ENCODE measurements at regions not wholly inside any gene's neighbourhood (a gene's known extent, or its start where the extent isn't known, plus 50 kb on each side); places are given as distances from the start of the nearest gene placed in this dataset.

DNA sequence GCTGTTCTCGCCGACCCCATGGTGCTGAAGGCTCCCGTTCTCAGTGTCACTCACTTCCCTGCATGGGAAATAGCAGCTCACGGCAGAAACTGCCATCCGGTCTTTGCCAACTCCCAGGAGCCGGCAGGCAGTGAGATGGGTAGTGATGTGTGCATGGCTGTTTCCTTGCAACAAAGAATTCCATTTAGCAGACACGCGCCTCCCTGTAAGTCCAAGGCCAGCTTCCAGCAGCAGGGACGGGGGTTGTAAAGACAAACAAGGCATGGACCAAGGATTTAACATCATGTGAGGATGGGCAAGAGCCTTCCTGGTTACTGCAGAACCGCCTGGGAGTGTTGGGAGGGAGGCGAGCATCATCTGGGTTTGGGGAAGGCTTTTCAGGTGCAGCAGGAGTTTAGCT, 273.1 kb downstream of the GLRX3 start:
- no peak for DNase-seq (ENCODE audit: low read depth in 1 of 2, low spot score in 1 of 2)
- Histone ChIP-seq H3K27me3 (ENCODE audit: insufficient read depth, poor library complexity, severe bottlenecking) (no peaks in the 10 kb centered on the region), H3K27ac (replicated peaks) (no peak overlapping the region), H3K4me3 (replicated peaks; ENCODE audit: insufficient read depth, low read length) (no peak overlapping the region)
- TF ChIP-seq, protein P1, sequence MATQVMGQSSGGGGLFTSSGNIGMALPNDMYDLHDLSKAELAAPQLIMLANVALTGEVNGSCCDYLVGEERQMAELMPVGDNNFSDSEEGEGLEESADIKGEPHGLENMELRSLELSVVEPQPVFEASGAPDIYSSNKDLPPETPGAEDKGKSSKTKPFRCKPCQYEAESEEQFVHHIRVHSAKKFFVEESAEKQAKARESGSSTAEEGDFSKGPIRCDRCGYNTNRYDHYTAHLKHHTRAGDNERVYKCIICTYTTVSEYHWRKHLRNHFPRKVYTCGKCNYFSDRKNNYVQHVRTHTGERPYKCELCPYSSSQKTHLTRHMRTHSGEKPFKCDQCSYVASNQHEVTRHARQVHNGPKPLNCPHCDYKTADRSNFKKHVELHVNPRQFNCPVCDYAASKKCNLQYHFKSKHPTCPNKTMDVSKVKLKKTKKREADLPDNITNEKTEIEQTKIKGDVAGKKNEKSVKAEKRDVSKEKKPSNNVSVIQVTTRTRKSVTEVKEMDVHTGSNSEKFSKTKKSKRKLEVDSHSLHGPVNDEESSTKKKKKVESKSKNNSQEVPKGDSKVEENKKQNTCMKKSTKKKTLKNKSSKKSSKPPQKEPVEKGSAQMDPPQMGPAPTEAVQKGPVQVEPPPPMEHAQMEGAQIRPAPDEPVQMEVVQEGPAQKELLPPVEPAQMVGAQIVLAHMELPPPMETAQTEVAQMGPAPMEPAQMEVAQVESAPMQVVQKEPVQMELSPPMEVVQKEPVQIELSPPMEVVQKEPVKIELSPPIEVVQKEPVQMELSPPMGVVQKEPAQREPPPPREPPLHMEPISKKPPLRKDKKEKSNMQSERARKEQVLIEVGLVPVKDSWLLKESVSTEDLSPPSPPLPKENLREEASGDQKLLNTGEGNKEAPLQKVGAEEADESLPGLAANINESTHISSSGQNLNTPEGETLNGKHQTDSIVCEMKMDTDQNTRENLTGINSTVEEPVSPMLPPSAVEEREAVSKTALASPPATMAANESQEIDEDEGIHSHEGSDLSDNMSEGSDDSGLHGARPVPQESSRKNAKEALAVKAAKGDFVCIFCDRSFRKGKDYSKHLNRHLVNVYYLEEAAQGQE (IDR thresholded peaks at IDR 0.05; ENCODE audit: insufficient replicate concordance, low read depth), result no peak
- no peak for TF ChIP-seq SPI1 (IDR thresholded peaks at IDR 0.05; ENCODE audit: borderline replicate concordance, low read depth)
- TF ChIP-seq, protein P2, sequence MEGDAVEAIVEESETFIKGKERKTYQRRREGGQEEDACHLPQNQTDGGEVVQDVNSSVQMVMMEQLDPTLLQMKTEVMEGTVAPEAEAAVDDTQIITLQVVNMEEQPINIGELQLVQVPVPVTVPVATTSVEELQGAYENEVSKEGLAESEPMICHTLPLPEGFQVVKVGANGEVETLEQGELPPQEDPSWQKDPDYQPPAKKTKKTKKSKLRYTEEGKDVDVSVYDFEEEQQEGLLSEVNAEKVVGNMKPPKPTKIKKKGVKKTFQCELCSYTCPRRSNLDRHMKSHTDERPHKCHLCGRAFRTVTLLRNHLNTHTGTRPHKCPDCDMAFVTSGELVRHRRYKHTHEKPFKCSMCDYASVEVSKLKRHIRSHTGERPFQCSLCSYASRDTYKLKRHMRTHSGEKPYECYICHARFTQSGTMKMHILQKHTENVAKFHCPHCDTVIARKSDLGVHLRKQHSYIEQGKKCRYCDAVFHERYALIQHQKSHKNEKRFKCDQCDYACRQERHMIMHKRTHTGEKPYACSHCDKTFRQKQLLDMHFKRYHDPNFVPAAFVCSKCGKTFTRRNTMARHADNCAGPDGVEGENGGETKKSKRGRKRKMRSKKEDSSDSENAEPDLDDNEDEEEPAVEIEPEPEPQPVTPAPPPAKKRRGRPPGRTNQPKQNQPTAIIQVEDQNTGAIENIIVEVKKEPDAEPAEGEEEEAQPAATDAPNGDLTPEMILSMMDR (IDR thresholded peaks at IDR 0.05; ENCODE audit: insufficient read depth, low read length), result no peak

DNA sequence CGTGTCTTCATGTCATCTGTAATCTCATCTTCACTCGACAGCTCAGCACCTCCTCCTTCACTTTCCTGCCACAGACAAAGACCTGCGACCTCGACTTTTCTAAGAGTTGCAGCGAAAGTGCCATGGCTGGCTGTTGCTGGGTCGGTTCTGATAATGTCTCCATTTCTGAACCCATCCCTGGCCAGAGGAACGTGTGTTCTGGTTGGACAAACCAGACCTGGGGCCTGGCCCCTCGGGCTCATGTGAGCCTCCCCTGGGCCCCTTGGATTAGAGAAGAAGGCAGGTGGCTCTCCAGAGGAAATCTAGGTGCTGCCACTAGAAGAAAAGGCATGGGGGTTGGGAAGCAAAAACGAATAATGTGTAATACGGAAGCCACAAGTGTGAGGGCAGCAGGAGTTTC, 273.7 kb downstream of the GLRX3 start:
- TF ChIP-seq, protein P1 (IDR thresholded peaks at IDR 0.05; ENCODE audit: insufficient replicate concordance, low read depth), result no peak
- TF ChIP-seq SPI1 (IDR thresholded peaks at IDR 0.05; ENCODE audit: borderline replicate concordance, low read depth), result no peak
- TF ChIP-seq, protein P2 (IDR thresholded peaks at IDR 0.05; ENCODE audit: insufficient read depth, low read length), result no peak
- TF ChIP-seq GABPA (IDR thresholded peaks at IDR 0.05; ENCODE audit: low read depth), result no peak
- TF ChIP-seq POLR2AphosphoS5 (IDR thresholded peaks at IDR 0.05; ENCODE audit: low read depth), result no peak
- H3K27me3 ChIP-seq (ENCODE audit: insufficient read depth, poor library complexity, severe bottlenecking), result no peaks in the 10 kb centered on the region
- H3K4me3 ChIP-seq (replicated peaks; ENCODE audit: insufficient read depth, low read length), result no peak overlapping the region
- no peak for DNase-seq (ENCODE audit: low read depth in 1 of 2, low spot score in 1 of 2)
- H3K27ac ChIP-seq (replicated peaks), result no peak overlapping the region

DNA sequence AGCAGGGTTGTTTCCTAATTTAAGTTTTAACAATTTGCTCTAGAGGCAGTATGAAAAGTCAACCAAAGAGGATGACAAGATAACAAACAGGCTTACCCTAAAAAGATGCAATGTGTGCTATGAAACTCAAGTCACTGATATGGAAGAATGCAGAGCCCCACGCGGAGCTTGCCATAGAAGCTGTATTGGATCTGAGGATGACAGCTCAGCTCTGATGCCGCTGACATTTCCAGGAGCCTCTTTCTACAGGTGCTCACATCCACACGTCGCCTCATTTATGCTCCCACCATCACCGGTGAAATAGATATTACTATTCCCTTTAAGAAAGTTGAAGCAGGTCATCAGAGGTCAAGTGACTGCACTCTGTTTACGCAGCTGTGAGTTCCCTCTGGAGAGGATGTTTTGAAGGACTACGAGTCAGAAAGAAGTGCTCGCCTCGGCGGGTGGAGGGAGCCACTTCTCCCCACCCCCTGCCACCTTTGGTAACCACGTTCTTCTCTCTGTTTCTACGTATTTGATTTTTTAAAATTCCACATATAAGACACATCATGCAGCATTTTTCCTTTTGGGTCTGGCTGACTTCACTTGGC, 275.4 kb downstream of the GLRX3 start:
- no peak for DNase-seq (ENCODE audit: low read depth in 1 of 2, low spot score in 1 of 2)
- H3K4me3 ChIP-seq (replicated peaks; ENCODE audit: insufficient read depth, low read length), result no peak overlapping the region
- TF ChIP-seq, protein P2 (IDR thresholded peaks at IDR 0.05; ENCODE audit: insufficient read depth, low read length), result no peak
- TF ChIP-seq POLR2AphosphoS5 (IDR thresholded peaks at IDR 0.05; ENCODE audit: low read depth) (no peak), GABPA (IDR thresholded peaks at IDR 0.05; ENCODE audit: low read depth) (no peak), SPI1 (IDR thresholded peaks at IDR 0.05; ENCODE audit: borderline replicate concordance, low read depth) (no peak)
- TF ChIP-seq, protein P1 (IDR thresholded peaks at IDR 0.05; ENCODE audit: insufficient replicate concordance, low read depth), result no peak

More for the DNA sequence above, 275.4 kb downstream of the GLRX3 start:
- no peaks in the 10 kb centered on the region for H3K27me3 ChIP-seq (ENCODE audit: insufficient read depth, poor library complexity, severe bottlenecking)
- H3K27ac ChIP-seq (replicated peaks), result no peak overlapping the region
